GM11168 (cell line): ENCODE measurements at regions not wholly inside any gene's neighbourhood (a gene's known extent, or its start where the extent isn't known, plus 50 kb on each side); places are given as distances from the start of the nearest gene placed in this dataset.

Experiments used
- in situ Hi-C: fragments of 300-500 bp; cut with MboI; formaldehyde crosslinking; loops from one replicate; pipeline ENCODE4 v1.12.0; 2022; ENCODE audit warnings: low sequenced_read_pairs; ENCODE audit not compliant: unreplicated experiment

DNA sequence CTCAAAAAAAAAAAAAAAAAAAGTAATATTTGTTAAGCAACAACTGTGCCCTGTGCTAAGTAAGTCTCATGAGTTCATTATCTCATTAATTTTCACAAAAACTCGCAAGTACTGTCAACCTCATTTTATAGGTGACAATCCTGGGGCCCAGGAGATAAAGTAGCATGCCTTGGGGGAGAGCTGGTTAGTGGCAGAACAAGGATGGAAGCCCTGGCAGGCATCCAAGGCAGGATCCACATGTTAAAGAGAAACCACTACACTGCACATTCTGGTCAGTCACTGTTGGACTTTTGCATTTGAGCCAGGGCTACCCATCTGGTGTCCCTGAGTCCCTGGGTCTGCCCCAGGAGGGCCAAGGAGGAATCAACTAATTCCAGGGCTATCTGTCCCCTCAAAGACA lies 54.6 kb downstream of the ZFP36L2 start:
- in situ Hi-C loops, result no loop called here

GRCh38 chr2:43170405-43171105 lies 55.9 kb downstream of the ZFP36L2 start:
- in situ Hi-C loops, result no loop called here

- in situ Hi-C loops, result no loop called here
Measured at GRCh38 chr2:43169987-43170386, 56.4 kb downstream of the ZFP36L2 start.

DNA sequence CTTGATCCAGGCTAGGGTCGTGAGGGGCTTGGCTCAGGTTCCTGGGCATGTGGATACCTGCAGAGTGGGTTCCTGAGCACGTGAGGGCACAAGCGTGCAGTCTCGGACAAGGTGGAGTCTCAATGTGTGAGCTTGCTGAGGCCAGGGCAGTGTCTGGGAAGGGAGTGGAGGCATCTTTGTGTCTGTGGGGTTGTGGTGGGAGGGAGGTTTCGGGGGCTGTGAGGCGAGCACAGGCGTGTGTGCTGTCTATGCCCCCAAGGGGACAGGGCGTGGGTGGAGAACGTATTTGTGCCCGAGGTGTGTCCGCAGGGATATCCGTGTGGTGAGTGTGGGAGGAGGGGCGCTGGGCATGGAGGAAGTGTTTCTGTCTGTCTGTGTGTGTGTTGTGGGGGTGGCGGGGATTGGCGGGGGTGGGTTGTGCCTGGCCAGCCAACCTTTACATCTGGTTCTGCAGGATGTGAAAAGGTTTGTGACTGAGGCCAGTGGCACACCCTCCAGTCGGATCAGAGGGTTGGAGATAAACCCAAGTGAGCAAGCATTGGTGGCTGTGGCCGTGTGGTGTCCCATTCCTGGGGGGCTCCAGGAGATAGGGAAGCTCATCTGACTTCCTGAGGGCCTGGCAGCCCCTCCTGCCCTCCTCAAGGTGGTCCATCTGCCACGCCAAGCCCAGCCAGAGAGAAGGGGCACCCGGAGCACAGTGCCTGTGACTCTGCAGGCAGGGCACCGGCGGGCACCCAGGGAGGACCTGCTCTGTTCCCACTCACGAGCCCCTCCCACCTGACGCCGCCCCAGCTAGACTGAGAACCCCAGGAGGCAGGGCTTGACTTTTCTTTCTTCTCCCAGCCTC lies 57.1 kb downstream of the ZFP36L2 start:
- in situ Hi-C loops, result no loop called here

DNA sequence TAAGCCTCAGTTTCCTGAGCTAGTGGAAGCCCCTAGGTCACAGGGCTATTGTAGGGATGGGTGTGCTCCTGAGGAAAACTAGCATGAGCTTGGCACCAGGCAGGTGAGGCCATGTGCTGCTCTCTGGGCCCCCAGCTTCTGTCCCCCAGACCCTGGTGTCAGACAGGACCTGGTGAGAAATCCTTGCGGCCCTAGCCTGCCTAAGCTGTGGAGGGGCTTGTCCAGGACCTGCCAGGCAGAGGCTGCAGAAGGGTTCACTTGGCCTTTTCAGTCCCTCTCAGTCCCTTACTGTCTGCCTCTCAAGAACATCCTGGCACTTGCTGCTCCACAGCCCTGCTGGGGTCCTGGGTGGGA lies 58.4 kb downstream of the ZFP36L2 start:
- in situ Hi-C loops, result no loop called here

GRCh38 chr2:43165378-43166069 lies 60.9 kb downstream of the ZFP36L2 start:
- in situ Hi-C loops, result no loop called here

GRCh38 chr2:43164686-43165085 lies 61.7 kb downstream of the ZFP36L2 start:
- in situ Hi-C loops, result no loop called here

- in situ Hi-C loops, result no loop called here
Measured at GRCh38 chr2:43163584-43164270, 62.7 kb downstream of the ZFP36L2 start.

- in situ Hi-C loops, result no loop called here
Measured at GRCh38 chr2:43162511-43162776, 64.0 kb downstream of the ZFP36L2 start.

DNA sequence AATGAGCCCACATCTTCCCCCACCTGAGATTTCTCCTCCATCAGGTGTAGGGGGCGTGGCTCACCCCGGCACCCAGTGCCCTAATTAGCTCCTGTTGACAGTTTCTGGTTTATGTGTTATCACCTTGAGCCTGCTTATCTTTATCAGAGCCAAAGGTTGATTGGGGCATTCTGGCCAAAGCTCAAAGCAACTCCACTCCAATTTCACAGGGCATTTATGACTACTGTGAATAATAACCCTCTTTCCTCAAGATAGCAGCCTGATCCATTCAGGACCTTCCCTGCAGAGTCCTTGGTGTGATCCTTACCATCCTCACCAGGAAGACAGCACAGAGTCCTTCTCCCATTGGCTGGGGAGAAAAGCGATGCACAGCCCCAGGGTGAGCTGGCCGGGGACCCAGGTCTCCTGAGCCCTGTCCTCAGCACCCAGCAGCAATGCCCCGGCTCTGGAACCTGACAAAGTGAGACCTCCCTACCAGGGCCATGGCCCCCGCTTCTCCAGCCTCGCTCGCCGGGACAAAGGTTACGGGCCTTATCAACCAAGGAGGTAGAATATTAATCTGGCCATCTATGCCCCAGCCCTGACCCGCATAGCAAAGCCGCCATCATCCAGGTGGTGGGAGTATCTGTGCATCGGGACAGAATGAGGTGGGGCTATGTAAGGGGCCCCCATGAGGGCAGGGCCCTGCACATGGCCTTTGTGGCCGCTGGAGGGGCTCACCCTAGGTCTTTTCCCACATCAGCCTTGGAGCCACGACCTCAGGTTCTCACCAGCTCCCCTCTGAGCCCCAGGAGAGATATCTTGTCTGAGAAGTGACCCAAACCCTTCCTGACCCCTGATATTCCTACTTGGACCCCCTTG lies 64.5 kb downstream of the ZFP36L2 start:
- in situ Hi-C loops, result no loop called here

DNA sequence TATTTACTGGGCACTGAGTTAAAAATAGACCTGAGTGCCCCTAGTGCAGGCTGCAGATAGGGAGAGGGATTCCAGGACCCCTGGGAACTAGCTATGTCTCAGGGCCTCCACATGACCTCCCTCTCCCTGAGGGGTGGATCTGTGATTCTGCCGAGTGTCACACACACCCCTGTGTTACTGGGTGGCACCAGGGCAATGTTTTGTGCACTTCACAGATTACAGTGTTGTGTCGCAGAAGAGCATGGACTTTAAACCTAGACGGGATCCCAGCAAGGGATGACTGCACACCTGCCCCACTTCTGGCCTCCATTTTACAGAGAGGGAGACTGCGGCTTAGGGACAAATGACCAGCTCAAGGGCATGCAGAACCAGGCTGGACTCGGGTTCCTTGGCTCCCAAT lies 65.6 kb downstream of the ZFP36L2 start:
- in situ Hi-C loops, result no loop called here

GRCh38 chr2:43159797-43160196 lies 66.6 kb downstream of the ZFP36L2 start:
- in situ Hi-C loops, result no loop called here

- in situ Hi-C loops, result no loop called here
Measured at GRCh38 chr2:43158259-43158880, 68.0 kb downstream of the ZFP36L2 start.

DNA sequence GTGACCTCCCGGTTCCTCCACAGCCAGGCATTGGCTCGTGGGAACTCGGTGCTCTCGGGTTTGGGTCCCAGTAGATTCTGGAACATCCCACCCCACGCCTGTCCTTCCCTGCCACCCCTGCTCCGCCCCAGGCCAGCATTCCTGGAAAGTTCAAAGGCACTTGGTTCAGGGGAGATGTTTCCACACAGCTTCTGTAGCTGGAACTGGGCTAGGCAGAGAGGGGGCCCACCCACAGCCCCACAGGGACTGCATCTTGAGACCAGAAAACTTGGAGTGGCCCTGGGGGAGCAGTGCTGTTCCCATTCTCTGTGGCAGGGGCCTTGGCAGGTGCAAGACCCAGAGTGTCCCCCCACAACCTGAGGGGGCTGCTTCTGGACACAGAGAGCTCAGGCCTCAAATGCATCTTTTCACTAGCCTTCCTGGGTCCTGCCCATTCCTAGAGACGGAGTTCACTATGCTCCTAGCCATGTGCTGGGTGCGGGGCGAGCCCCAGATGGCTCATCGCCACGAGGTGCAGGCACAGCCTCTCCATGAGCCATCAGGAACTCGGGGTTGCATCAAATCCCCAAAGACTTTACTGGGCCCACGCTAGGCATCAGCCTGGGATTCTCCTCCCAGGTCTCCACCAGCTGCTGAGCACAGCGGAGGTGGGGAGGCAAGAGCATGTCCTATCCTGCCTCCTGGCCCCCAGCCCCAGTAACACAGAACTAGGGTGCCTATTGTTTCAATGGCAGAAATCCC lies 68.7 kb downstream of the ZFP36L2 start:
- in situ Hi-C loops, result no loop called here

DNA sequence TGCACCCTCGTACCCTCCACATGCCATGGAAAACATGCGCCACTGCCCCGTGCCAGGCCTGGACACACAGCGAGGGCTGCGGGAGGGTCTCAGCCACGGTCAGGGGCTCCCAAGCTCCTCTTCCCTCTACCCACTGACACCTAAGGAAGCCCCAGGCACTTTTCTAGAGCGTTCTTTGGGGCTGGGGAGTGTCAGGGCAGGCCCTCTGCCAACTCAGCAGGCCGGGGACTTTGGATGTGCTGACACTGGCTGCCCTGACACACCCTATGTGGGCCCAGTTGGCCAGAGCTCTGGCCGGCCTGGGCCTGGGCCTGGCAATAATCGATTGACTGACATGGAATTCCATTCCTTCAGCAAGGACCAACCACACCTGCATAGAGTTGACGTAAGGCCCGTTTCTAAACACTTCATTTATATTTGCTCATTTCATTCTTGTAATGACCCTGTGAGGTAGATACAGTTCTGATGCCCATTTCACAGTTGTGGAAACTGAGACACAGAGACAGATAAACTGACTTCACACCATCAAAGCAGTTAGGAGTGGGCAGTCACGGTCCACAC lies 70.5 kb downstream of the ZFP36L2 start:
- in situ Hi-C loops, result no loop called here

- in situ Hi-C loops, result no loop called here
Measured at GRCh38 chr2:43154685-43155084, 71.7 kb downstream of the ZFP36L2 start.

DNA sequence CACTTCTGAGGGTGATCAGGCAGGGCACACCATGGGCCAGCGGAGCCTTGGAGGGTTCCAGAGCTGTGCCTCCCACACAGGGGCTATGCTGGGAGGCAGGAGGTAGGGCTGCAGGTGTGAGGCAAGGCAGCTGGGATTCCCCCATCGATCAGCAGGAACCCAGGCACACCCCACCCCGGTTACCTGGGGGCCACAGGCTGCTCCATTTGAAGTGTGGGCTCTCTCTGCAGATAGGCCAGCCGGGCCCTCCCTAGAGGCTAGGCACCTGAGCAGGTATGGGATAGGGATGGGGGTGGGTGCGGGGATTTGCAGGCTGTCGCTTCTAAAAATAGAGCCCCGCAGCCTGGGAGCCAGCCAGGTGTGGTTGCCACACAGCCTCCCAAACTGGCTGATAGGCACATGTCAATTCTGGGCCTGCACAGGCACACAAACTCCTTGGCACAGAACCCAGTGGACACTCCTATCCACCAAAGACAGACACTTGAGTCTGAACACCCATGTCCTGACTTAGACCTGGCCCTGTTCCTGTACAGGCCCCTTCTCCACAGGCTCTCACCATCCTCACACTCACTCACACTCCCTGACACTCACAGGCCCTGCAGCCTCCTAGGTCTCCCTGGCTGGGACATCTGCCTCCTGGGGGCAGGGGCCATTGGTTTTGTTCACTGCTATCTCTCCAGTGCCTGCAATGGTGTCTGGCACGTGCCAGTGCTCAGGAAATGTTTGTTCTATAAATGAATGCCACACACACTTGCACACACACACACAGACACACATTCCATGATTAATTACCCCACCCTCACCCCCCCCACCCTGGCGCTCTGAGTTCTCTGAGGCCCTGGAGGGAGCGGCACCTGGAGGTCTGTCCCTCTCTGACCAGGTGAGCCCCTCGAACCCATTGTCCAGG lies 73.4 kb downstream of the ZFP36L2 start:
- in situ Hi-C loops, result no loop called here

DNA sequence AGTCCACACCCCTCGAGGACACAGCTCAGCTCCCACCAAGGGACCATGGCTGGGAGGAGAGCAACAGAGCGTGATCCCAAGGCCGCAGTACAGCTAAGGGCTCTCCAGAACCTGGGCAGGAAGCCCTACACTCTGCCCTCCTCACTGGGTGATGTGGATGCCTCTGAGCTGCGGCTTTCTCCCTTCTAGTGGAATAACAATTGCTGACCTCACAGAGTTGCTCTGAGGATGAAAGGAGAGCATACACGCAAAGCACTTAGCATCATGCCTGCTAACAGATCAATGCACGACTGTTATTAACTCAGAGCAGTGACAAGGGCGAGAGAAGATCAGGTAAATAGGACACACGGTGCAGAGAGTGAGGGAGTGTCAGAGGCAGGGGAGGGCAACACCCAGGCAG lies 74.2 kb downstream of the ZFP36L2 start:
- in situ Hi-C loops, result no loop called here
